ENCODE measurements at regions not wholly inside any gene's neighbourhood (a gene's known extent, or its start where the extent isn't known, plus 50 kb on each side); places are given as distances from the start of the nearest gene placed in this dataset.

GRCh38 chr6:71220466-71220865, 68.1 kb upstream of the OGFRL1 start:
- no peak for TF ChIP-seq CTCF (conservative IDR thresholded peaks at IDR 0.05; ENCODE audit: low read depth, low read length)
- no peak for TF ChIP-seq EZH2 (IDR thresholded peaks at IDR 0.05; ENCODE audit: low read length, unreplicated experiment)
